ENCODE measurements at regions not wholly inside any gene's neighbourhood (a gene's known extent, or its start where the extent isn't known, plus 50 kb on each side); places are given as distances from the start of the nearest gene placed in this dataset.
"Not testable (repeated sequence)": the region's sequence is repeated elsewhere in the genome, so short reads cannot be mapped to it uniquely, and the experiment has no call there.

DNA sequence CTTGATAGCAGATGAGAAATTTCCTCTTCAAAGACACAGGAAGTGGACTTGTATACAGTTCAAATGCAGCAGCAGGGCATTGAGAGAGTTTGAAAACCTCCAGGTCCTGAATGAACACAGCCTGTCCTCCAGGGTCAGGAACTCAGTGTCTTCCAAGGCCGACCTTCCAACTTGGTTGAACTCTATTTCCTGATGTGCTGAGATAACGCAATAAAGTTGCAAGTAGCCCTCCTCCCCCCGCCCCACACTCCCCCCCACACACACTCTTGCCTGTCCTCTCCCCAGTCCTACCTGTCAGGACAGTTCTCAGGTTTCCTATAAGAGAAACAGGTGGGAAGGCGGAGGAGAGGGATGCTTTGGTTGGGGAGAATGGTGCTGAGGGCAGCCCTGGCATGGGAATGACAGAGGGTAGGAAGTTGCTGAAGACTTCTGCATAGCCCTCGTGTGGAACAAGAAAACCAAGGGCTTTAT, 90.0 kb downstream of the CCDC71L start:
- Histone ChIP-seq H3K4me3 (ENCODE audit: low read depth, low read length) (no peak overlapping the region), H3K36me3 (ENCODE audit: control insufficient read depth, insufficient read depth, low read length) (no peaks in the 10 kb centered on the region)
- no peaks in the 10 kb centered on the region for H3K27me3 Mint-ChIP-seq

GRCh38 chr7:106570146-106570545, 90.8 kb downstream of the CCDC71L start:
- peaks cover 0 to 3% (median 0%) of the 10 kb centered on the region in 7 donors for H3K9me3 Mint-ChIP-seq
- no peak overlapping the region for H3K27ac Mint-ChIP-seq

More for the DNA sequence above, 90.0 kb downstream of the CCDC71L start:
- Histone ChIP-seq H3K4me1 (ENCODE audit: control insufficient read depth, insufficient read depth, low read length, poor library complexity, severe bottlenecking) (no peaks in the 10 kb centered on the region), H3K27ac (ENCODE audit: insufficient read depth, low read length, poor library complexity, severe bottlenecking) (no peak overlapping the region), H3K27me3 (ENCODE audit: control insufficient read depth, insufficient read depth, low read length) (no peaks in the 10 kb centered on the region), H3K9me3 (ENCODE audit: control insufficient read depth in 2 of 2, low read length in 2 of 2) (no peaks in the 10 kb centered on the region)
- Mint-ChIP-seq H3K36me3 (no peaks in the 10 kb centered on the region), H3K4me1 (peaks cover 0 to 3% (median 0%) of the 10 kb centered on the region in 4 donors), H3K27ac (peak overlapping the region in 1 of 3 donors; percentile 65), H3K9me3 (peaks cover 0 to 3% (median 0%) of the 10 kb centered on the region in 7 donors), H3K4me3 (no peak overlapping the region)
- ATAC-seq (ENCODE audit: low read depth in 2 of 2) = no peak
- no peak for DNase-seq

GRCh38 chr7:106569500-106569929, 91.4 kb downstream of the CCDC71L start:
- H3K36me3 Mint-ChIP-seq = no peaks in the 10 kb centered on the region
- H3K9me3 ChIP-seq (ENCODE audit: control insufficient read depth in 2 of 2, low read length in 2 of 2) = no peaks in the 10 kb centered on the region
- no peaks in the 10 kb centered on the region for H3K27me3 Mint-ChIP-seq

More at GRCh38 chr7:106570146-106570545, 90.8 kb downstream of the CCDC71L start:
- Histone ChIP-seq H3K4me1 (ENCODE audit: control insufficient read depth, insufficient read depth, low read length, poor library complexity, severe bottlenecking) (no peaks in the 10 kb centered on the region), H3K27me3 (ENCODE audit: control insufficient read depth, insufficient read depth, low read length) (no peaks in the 10 kb centered on the region), H3K4me3 (ENCODE audit: low read depth, low read length) (no peak overlapping the region), H3K27ac (ENCODE audit: insufficient read depth, low read length, poor library complexity, severe bottlenecking) (no peak overlapping the region), H3K36me3 (ENCODE audit: control insufficient read depth, insufficient read depth, low read length) (no peaks in the 10 kb centered on the region), H3K9me3 (ENCODE audit: control insufficient read depth in 2 of 2, low read length in 2 of 2) (no peaks in the 10 kb centered on the region)
- DNase-seq (no peak), ATAC-seq (ENCODE audit: low read depth in 2 of 2) (no peak)
- H3K4me3 Mint-ChIP-seq = no peak overlapping the region
- H3K36me3 Mint-ChIP-seq = no peaks in the 10 kb centered on the region
- no peaks in the 10 kb centered on the region for H3K27me3 Mint-ChIP-seq
- H3K4me1 Mint-ChIP-seq = peaks cover 0 to 3% (median 0%) of the 10 kb centered on the region in 4 donors

DNA sequence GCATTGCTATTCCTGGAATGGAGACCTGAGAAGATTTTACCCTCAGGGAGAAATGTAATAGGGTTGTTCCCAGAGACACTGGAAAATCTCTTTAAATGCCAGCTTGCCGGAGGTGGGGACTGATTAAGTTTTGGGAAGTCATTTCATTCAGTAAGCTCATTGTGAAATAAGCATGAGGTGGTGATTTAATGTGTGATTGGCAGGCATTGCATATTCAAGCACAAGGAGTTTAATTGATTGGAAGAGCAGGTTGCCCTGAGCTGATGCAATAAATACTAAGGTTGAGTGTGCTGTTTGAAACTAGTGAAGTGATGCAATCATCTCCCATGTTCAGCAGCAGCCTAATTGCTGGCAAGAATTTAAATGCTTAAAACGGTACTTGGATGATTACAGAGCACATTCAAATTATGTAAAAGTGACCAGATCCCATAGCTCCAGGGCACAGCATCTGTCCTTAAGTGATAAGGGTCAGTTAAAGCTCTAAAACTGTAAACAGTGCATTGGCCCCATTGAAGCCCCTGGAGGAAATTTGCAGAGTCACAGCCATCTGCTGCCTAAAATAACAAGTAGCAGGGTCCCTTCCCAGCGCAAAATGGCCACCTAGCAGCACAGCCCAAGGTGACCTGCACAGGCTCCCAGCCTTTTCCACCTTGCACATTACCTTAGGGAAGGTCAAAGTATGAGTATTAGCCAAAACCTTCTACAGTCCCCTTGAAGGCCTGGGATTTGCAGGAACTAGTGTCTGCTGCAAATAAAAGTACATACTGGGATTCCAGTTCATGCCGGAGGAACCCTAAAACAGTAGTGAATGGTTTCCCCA, 92.1 kb downstream of the CCDC71L start:
- Histone ChIP-seq H3K27me3 (ENCODE audit: control insufficient read depth, insufficient read depth, low read length) (no peaks in the 10 kb centered on the region), H3K4me1 (ENCODE audit: control insufficient read depth, insufficient read depth, low read length, poor library complexity, severe bottlenecking) (no peaks in the 10 kb centered on the region), H3K36me3 (ENCODE audit: control insufficient read depth, insufficient read depth, low read length) (no peaks in the 10 kb centered on the region), H3K9me3 (ENCODE audit: control insufficient read depth in 2 of 2, low read length in 2 of 2) (no peaks in the 10 kb centered on the region), H3K4me3 (ENCODE audit: low read depth, low read length) (no peak overlapping the region), H3K27ac (ENCODE audit: insufficient read depth, low read length, poor library complexity, severe bottlenecking) (no peak overlapping the region)
- Mint-ChIP-seq H3K4me1 (peaks cover 0 to 3% (median 0%) of the 10 kb centered on the region in 4 donors), H3K9me3 (peaks cover 0 to 3% (median 0%) of the 10 kb centered on the region in 7 donors), H3K4me3 (no peak overlapping the region), H3K27me3 (no peaks in the 10 kb centered on the region), H3K27ac (no peak overlapping the region), H3K36me3 (no peaks in the 10 kb centered on the region)
- DNase-seq = no peak
- no peak for ATAC-seq (ENCODE audit: low read depth in 2 of 2)

More at GRCh38 chr7:106569500-106569929, 91.4 kb downstream of the CCDC71L start:
- H3K9me3 Mint-ChIP-seq = peaks cover 0 to 3% (median 0%) of the 10 kb centered on the region in 7 donors
- no peak overlapping the region for H3K4me3 ChIP-seq (ENCODE audit: low read depth, low read length)
- H3K27me3 ChIP-seq (ENCODE audit: control insufficient read depth, insufficient read depth, low read length) = no peaks in the 10 kb centered on the region
- ATAC-seq (ENCODE audit: low read depth in 2 of 2) (no peak), DNase-seq (no peak)
- no peak overlapping the region for H3K4me3 Mint-ChIP-seq
- H3K27ac Mint-ChIP-seq = no peak overlapping the region
- no peak overlapping the region for H3K27ac ChIP-seq (ENCODE audit: insufficient read depth, low read length, poor library complexity, severe bottlenecking)
- peaks cover 0 to 3% (median 0%) of the 10 kb centered on the region in 4 donors for H3K4me1 Mint-ChIP-seq
- H3K4me1 ChIP-seq (ENCODE audit: control insufficient read depth, insufficient read depth, low read length, poor library complexity, severe bottlenecking) = no peaks in the 10 kb centered on the region
- H3K36me3 ChIP-seq (ENCODE audit: control insufficient read depth, insufficient read depth, low read length) = no peaks in the 10 kb centered on the region

- H3K4me3 Mint-ChIP-seq = no peak overlapping the region
Observed at GRCh38 chr7:106568002-106568679, 92.8 kb downstream of the CCDC71L start.

GRCh38 chr7:106567204-106568001, 93.6 kb downstream of the CCDC71L start:
- not testable (repeated sequence) for H3K4me1 Mint-ChIP-seq; H3K4me3 Mint-ChIP-seq; H3K4me3 ChIP-seq (ENCODE audit: low read depth, low read length); DNase-seq; H3K9me3 Mint-ChIP-seq; H3K27me3 ChIP-seq (ENCODE audit: control insufficient read depth, insufficient read depth, low read length); H3K27ac ChIP-seq (ENCODE audit: insufficient read depth, low read length, poor library complexity, severe bottlenecking); H3K27ac Mint-ChIP-seq; H3K9me3 ChIP-seq (ENCODE audit: control insufficient read depth in 2 of 2, low read length in 2 of 2); H3K27me3 Mint-ChIP-seq; ATAC-seq (ENCODE audit: low read depth in 2 of 2); H3K36me3 ChIP-seq (ENCODE audit: control insufficient read depth, insufficient read depth, low read length); H3K4me1 ChIP-seq (ENCODE audit: control insufficient read depth, insufficient read depth, low read length, poor library complexity, severe bottlenecking); H3K36me3 Mint-ChIP-seq

More at GRCh38 chr7:106568002-106568679, 92.8 kb downstream of the CCDC71L start:
- H3K27me3 Mint-ChIP-seq = no peaks in the 10 kb centered on the region
- ATAC-seq (ENCODE audit: low read depth in 2 of 2) (no peak), DNase-seq (no peak)
- H3K4me1 Mint-ChIP-seq = peaks cover 0 to 3% (median 0%) of the 10 kb centered on the region in 4 donors
- no peak overlapping the region for H3K4me3 ChIP-seq (ENCODE audit: low read depth, low read length)
- peaks cover 0 to 3% (median 0%) of the 10 kb centered on the region in 7 donors for H3K9me3 Mint-ChIP-seq
- no peaks in the 10 kb centered on the region for H3K9me3 ChIP-seq (ENCODE audit: control insufficient read depth in 2 of 2, low read length in 2 of 2)
- no peak overlapping the region for H3K27ac ChIP-seq (ENCODE audit: insufficient read depth, low read length, poor library complexity, severe bottlenecking)
- H3K27ac Mint-ChIP-seq = no peak overlapping the region
- no peaks in the 10 kb centered on the region for H3K36me3 Mint-ChIP-seq
- no peaks in the 10 kb centered on the region for H3K4me1 ChIP-seq (ENCODE audit: control insufficient read depth, insufficient read depth, low read length, poor library complexity, severe bottlenecking)
- no peaks in the 10 kb centered on the region for H3K27me3 ChIP-seq (ENCODE audit: control insufficient read depth, insufficient read depth, low read length)
- H3K36me3 ChIP-seq (ENCODE audit: control insufficient read depth, insufficient read depth, low read length) = no peaks in the 10 kb centered on the region

DNA sequence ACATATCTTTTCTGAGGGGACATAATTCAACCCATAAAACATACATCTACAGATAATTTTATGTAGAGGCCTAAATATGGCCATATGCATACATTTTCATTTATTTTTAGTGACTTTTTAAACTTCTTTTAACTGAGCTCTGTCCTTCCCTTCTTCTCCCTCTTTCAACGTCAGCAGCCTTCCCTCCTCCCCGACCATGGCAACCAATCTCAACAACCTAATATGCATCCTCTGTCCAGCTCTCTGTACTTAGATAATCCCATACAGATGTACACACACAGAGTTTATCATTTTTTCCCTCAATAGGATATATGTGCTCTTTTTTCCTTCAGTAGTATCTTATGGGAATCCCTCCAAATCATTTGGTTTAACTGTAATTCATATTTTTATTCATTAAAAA, 94.3 kb downstream of the CCDC71L start:
- ATAC-seq (ENCODE audit: low read depth in 2 of 2) (no peak), DNase-seq (no peak)
- H3K27ac Mint-ChIP-seq = no peak overlapping the region
- no peaks in the 10 kb centered on the region for H3K36me3 Mint-ChIP-seq
- Histone ChIP-seq H3K27me3 (ENCODE audit: control insufficient read depth, insufficient read depth, low read length) (no peaks in the 10 kb centered on the region), H3K4me3 (ENCODE audit: low read depth, low read length) (no peak overlapping the region), H3K36me3 (ENCODE audit: control insufficient read depth, insufficient read depth, low read length) (no peaks in the 10 kb centered on the region), H3K4me1 (ENCODE audit: control insufficient read depth, insufficient read depth, low read length, poor library complexity, severe bottlenecking) (no peaks in the 10 kb centered on the region), H3K27ac (ENCODE audit: insufficient read depth, low read length, poor library complexity, severe bottlenecking) (no peak overlapping the region), H3K9me3 (ENCODE audit: control insufficient read depth in 2 of 2, low read length in 2 of 2) (no peaks in the 10 kb centered on the region)
- H3K4me3 Mint-ChIP-seq = no peak overlapping the region
- H3K4me1 Mint-ChIP-seq = peaks cover 0 to 3% (median 0%) of the 10 kb centered on the region in 4 donors
- peaks cover 0 to 3% (median 0%) of the 10 kb centered on the region in 7 donors for H3K9me3 Mint-ChIP-seq
- no peaks in the 10 kb centered on the region for H3K27me3 Mint-ChIP-seq
